DMS 273 (cell line): ENCODE measurements at regions not wholly inside any gene's neighbourhood (a gene's known extent, or its start where the extent isn't known, plus 50 kb on each side); places are given as distances from the start of the nearest gene placed in this dataset.

ENCODE experiments used
- DNase-seq: peaks from one replicate; lab custom pipeline; 2025; ENCODE audit not compliant: unreplicated experiment; lab: John Stamatoyannopoulos, UW

- peak; percentile 63 for DNase-seq
These were observed 204.4 kb downstream of the CXCL12 start for GRCh38 chr10:44180321-44181168.

- DNase-seq, result no peak
These were observed 206.0 kb downstream of the CXCL12 start for GRCh38 chr10:44178856-44179255.

- no peak for DNase-seq
These were observed 206.6 kb downstream of the CXCL12 start for GRCh38 chr10:44178281-44178680.

GRCh38 chr10:44177610-44178009 is 207.3 kb downstream of the CXCL12 start:
- no peak for DNase-seq

GRCh38 chr10:44176311-44176710 is 208.6 kb downstream of the CXCL12 start:
- no peak for DNase-seq

- no peak for DNase-seq
These were observed 211.3 kb downstream of the CXCL12 start for GRCh38 chr10:44173608-44173894.

- DNase-seq, result no peak
These were observed 211.9 kb downstream of the CXCL12 start for GRCh38 chr10:44172883-44173607.

GRCh38 chr10:44171765-44172164 is 213.1 kb downstream of the CXCL12 start:
- DNase-seq, result no peak

- no peak for DNase-seq
These were observed 216.4 kb downstream of the CXCL12 start for GRCh38 chr10:44168478-44168877.

GRCh38 chr10:44167752-44168151 is 217.1 kb downstream of the CXCL12 start:
- no peak for DNase-seq

GRCh38 chr10:44166441-44166840 is 218.5 kb downstream of the CXCL12 start:
- DNase-seq, result no peak

- DNase-seq, result no peak
These were observed 220.5 kb downstream of the CXCL12 start for GRCh38 chr10:44164251-44164956.

GRCh38 chr10:44161184-44161583 is 223.7 kb downstream of the CXCL12 start:
- no peak for DNase-seq

GRCh38 chr10:44157574-44157973 is 227.3 kb downstream of the CXCL12 start:
- DNase-seq, result no peak

GRCh38 chr10:44154956-44155355 is 229.9 kb downstream of the CXCL12 start:
- no peak for DNase-seq

- no peak for DNase-seq
These were observed 230.8 kb downstream of the CXCL12 start for GRCh38 chr10:44153918-44154670.

GRCh38 chr10:44143556-44143955 is 241.3 kb downstream of the CXCL12 start:
- DNase-seq, result no peak

- DNase-seq, result no peak
These were observed 252.3 kb downstream of the CXCL12 start for GRCh38 chr10:44132361-44133289.

GRCh38 chr10:44126291-44126717 is 258.6 kb downstream of the CXCL12 start:
- DNase-seq, result no peak

- DNase-seq, result no peak
These were observed 259.0 kb downstream of the CXCL12 start for GRCh38 chr10:44125879-44126278.
